Hepatocyte (in vitro differentiated cells): ENCODE measurements at regions not wholly inside any gene's neighbourhood (a gene's known extent, or its start where the extent isn't known, plus 50 kb on each side); places are given as distances from the start of the nearest gene placed in this dataset.

ENCODE experiments used
- DNase-seq: peaks from one replicate; pipeline ENCODE4 v3.0.0-alpha.2; 2016; ENCODE audit warnings: low spot score
- H2AFZ ChIP-seq: fragments of 200-600 bp; sonication (generic); 2 replicates; pipeline ENCODE4 v1.6.0; 2016; ENCODE audit warnings: antibody characterized with exemption, mild to moderate bottlenecking
- H3K27ac ChIP-seq: fragments of 200-600 bp; sonication (generic); 2 replicates; pipeline ENCODE4 v1.5.1; 2016; ENCODE audit warnings: mild to moderate bottlenecking
- H3K27me3 ChIP-seq: fragments of 200-600 bp; sonication (generic); 2 replicates; pipeline ENCODE4 v1.6.1; 2016
- H3K36me3 ChIP-seq: fragments of 200-600 bp; sonication (generic); replicated peaks from 2 replicates; pipeline ENCODE4 v1.5.1; 2016; ENCODE audit warnings: low read depth; ENCODE audit not compliant: insufficient read depth
- H3K4me1 ChIP-seq: fragments of 200-600 bp; sonication (generic); 2 replicates; pipeline ENCODE4 v1.5.1; 2016; ENCODE audit warnings: mild to moderate bottlenecking, moderate library complexity; ENCODE audit not compliant: insufficient read depth
- H3K4me2 ChIP-seq: fragments of 200-600 bp; sonication (generic); 2 replicates; pipeline ENCODE4 v1.6.0; 2016
- H3K4me3 ChIP-seq: fragments of 200-600 bp; sonication (generic); 2 replicates; pipeline ENCODE4 v1.5.1; 2016; ENCODE audit warnings: mild to moderate bottlenecking
- H3K79me2 ChIP-seq: fragments of 200-600 bp; sonication (generic); 2 replicates; pipeline ENCODE4 v1.6.0; 2017; ENCODE audit warnings: mild to moderate bottlenecking
- H3K9me2 ChIP-seq: fragments of 200-600 bp; sonication (generic); replicated peaks from 2 replicates; pipeline ENCODE4 v1.6.0; 2017; ENCODE audit warnings: mild to moderate bottlenecking; ENCODE audit not compliant: insufficient read depth
- H3K9me3 ChIP-seq: fragments of 200-600 bp; sonication (generic); 2 replicates; pipeline ENCODE4 v1.5.1; 2016; ENCODE audit warnings: low read depth, mild to moderate bottlenecking
- H4K20me1 ChIP-seq: fragments of 200-600 bp; sonication (generic); 2 replicates; pipeline ENCODE4 v1.6.0; 2016; ENCODE audit warnings: mild to moderate bottlenecking; ENCODE audit not compliant: insufficient read depth, poor library complexity, severe bottlenecking
- EZH2 ChIP-seq: fragments of 200-600 bp; sonication (generic); IDR thresholded peaks from 2 replicates; pipeline ENCODE4 v1.6.1; 2016; ENCODE audit warnings: antibody characterized with exemption, mild to moderate bottlenecking, borderline replicate concordance
- EZH2phosphoT487 ChIP-seq: fragments of 200-600 bp; sonication (generic); IDR thresholded peaks from one replicate; pipeline ENCODE4 v1.6.1; 2018; ENCODE audit warnings: antibody characterized with exemption, mild to moderate bottlenecking, low read depth, moderate library complexity; ENCODE audit not compliant: unreplicated experiment, severe bottlenecking
- WGBS: methylation state at CpG from one replicate; pipeline ENCODE4 v1.1.6; 2016; ENCODE audit warnings: low lambda C conversion rate; ENCODE audit errors: missing lambda C conversion rate; 5-methylcytosine and 5-hydroxymethylcytosine counted together
- TF ChIP-seq, protein P1 (sequence below): fragments of 200-600 bp; sonication (generic); IDR thresholded peaks from 2 replicates; pipeline ENCODE4 v1.5.1; 2016; ENCODE audit warnings: antibody characterized with exemption, mild to moderate bottlenecking; ENCODE audit not compliant: poor library complexity

DNA sequence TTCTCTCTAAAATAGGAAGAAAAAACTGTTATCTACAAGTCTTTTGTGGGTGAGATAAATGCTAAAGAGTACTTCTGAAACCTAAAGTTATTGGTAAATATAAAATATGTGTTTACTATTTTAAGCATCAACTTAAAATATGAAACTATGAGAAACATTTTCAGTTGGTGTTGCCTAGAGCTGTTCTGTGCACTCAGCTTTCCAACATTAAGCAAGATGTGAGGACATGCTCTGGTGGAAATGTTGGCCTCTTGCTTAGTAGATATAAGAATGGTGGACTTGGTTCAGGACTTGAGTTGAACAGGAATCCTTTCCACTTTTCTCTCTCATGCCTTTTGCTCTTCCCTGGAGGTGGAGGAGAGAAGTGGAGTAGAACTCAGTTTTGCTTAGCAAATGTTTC lies 164.1 kb upstream of the PELI2 start:
- Histone ChIP-seq H3K4me3 (no peak overlapping the region), H3K9me3 (no peaks in the 10 kb centered on the region), H3K36me3 (no peaks in the 10 kb centered on the region), H3K4me2 (no peak overlapping the region), H2AFZ (no peak overlapping the region), H3K27me3 (peaks cover 5% of the 10 kb centered on the region), H4K20me1 (no peaks in the 10 kb centered on the region), H3K4me1 (no peaks in the 10 kb centered on the region), H3K79me2 (no peaks in the 10 kb centered on the region), H3K9me2 (no peaks in the 10 kb centered on the region), H3K27ac (no peak overlapping the region)
- no peak for DNase-seq
- TF ChIP-seq EZH2 (no peak), EZH2phosphoT487 (no peak)
- TF ChIP-seq, protein P1, sequence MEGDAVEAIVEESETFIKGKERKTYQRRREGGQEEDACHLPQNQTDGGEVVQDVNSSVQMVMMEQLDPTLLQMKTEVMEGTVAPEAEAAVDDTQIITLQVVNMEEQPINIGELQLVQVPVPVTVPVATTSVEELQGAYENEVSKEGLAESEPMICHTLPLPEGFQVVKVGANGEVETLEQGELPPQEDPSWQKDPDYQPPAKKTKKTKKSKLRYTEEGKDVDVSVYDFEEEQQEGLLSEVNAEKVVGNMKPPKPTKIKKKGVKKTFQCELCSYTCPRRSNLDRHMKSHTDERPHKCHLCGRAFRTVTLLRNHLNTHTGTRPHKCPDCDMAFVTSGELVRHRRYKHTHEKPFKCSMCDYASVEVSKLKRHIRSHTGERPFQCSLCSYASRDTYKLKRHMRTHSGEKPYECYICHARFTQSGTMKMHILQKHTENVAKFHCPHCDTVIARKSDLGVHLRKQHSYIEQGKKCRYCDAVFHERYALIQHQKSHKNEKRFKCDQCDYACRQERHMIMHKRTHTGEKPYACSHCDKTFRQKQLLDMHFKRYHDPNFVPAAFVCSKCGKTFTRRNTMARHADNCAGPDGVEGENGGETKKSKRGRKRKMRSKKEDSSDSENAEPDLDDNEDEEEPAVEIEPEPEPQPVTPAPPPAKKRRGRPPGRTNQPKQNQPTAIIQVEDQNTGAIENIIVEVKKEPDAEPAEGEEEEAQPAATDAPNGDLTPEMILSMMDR, result no peak

DNA sequence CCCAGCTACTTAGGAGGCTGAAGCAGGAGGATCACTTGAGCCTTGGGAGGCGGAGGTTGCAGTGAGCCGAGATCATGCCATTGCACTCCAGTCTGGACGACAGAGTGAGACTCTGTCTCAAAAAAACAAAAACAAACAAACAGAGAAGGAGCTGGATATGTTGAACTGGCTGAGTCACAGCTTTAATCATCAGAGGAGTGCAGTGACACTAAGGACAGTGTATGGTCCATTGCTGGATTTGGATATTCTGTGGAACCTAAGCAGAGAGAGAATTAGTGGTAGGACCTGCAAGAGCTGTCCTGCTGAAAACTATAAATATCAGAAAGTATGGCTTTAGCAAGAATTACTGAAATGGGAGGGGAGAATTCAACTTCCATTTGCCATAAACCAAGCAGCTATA lies 163.0 kb upstream of the PELI2 start:
- H3K4me2 ChIP-seq, result no peak overlapping the region
- H4K20me1 ChIP-seq, result no peaks in the 10 kb centered on the region
- no peaks in the 10 kb centered on the region for H3K79me2 ChIP-seq
- no peak overlapping the region for H3K4me3 ChIP-seq
- H3K9me3 ChIP-seq, result no peaks in the 10 kb centered on the region
- TF ChIP-seq EZH2, result no peak
- TF ChIP-seq, protein P1, result no peak
- TF ChIP-seq EZH2phosphoT487, result no peak
- H3K27ac ChIP-seq, result no peak overlapping the region
- no peak overlapping the region for H2AFZ ChIP-seq
- H3K9me2 ChIP-seq, result no peaks in the 10 kb centered on the region
- peaks cover 5% of the 10 kb centered on the region for H3K27me3 ChIP-seq
- no peak for DNase-seq
- WGBS, result 64% methylated on average over 3 of the region's 3 CpGs
- no peaks in the 10 kb centered on the region for H3K36me3 ChIP-seq
- no peaks in the 10 kb centered on the region for H3K4me1 ChIP-seq

DNA sequence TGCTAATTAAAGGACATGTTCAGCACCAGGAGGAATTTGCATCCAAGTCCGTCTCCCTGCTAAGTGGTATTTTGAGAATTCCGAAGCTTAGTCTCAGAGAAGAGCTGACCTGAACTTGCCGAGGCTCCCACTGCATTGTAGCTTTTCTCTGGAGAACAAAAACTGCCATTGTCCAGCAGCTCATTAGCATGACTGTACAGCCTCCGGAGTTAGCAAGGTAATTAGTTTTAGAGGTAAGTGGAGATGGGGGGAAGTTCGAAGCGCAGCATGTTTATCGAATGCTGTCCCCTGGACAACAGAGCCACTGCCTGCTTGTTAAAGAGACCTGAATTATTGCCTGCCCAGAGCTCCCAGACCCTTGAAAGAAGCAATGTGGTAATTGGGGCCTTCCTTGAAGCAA lies 160.3 kb upstream of the PELI2 start:
- no peak overlapping the region for H2AFZ ChIP-seq
- peaks cover 5% of the 10 kb centered on the region for H3K27me3 ChIP-seq
- TF ChIP-seq, protein P1, result no peak
- TF ChIP-seq EZH2 (no peak), EZH2phosphoT487 (no peak)
- no peak for DNase-seq
- H4K20me1 ChIP-seq, result no peaks in the 10 kb centered on the region
- WGBS, result 43% methylated on average over 7 of the region's 7 CpGs
- H3K79me2 ChIP-seq, result no peaks in the 10 kb centered on the region
- H3K4me1 ChIP-seq, result no peaks in the 10 kb centered on the region
- no peak overlapping the region for H3K4me3 ChIP-seq
- H3K9me3 ChIP-seq, result no peaks in the 10 kb centered on the region
- H3K9me2 ChIP-seq, result no peaks in the 10 kb centered on the region
- H3K36me3 ChIP-seq, result no peaks in the 10 kb centered on the region
- no peak overlapping the region for H3K4me2 ChIP-seq
- H3K27ac ChIP-seq, result no peak overlapping the region

DNA sequence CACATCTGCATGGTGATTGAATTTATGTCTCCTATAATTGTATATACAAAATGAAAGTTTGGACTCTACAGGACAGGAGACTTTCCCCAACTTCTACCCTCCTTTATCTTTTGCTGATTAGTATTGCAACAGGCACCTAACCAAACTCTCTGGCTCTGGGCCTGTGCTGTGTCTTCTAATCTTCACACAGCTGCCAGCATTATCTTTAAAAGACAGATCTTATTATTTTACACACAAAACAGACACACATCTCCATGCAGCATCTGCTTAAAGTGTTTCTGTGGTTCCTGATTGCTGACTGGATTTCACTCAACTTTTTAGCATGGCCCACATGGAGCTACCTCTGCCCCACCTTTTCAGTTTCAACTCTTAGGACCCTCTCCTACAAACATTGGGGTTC lies 154.9 kb upstream of the PELI2 start:
- no peak overlapping the region for H3K27ac ChIP-seq
- H3K36me3 ChIP-seq, result no peaks in the 10 kb centered on the region
- H3K27me3 ChIP-seq, result no peaks in the 10 kb centered on the region
- H3K9me2 ChIP-seq, result no peaks in the 10 kb centered on the region
- TF ChIP-seq EZH2phosphoT487 (no peak), EZH2 (no peak)
- TF ChIP-seq, protein P1, result no peak
- H4K20me1 ChIP-seq, result no peaks in the 10 kb centered on the region
- H3K79me2 ChIP-seq, result no peaks in the 10 kb centered on the region
- DNase-seq, result no peak
- no peak overlapping the region for H2AFZ ChIP-seq
- no peak overlapping the region for H3K4me2 ChIP-seq
- H3K9me3 ChIP-seq, result no peaks in the 10 kb centered on the region
- no peaks in the 10 kb centered on the region for H3K4me1 ChIP-seq
- H3K4me3 ChIP-seq, result no peak overlapping the region
